Brain pericyte (primary cell): ENCODE measurements at regions not wholly inside any gene's neighbourhood (a gene's known extent, or its start where the extent isn't known, plus 50 kb on each side); places are given as distances from the start of the nearest gene placed in this dataset.
"Not testable (repeated sequence)": the region's sequence is repeated elsewhere in the genome, so short reads cannot be mapped to it uniquely, and the experiment has no call there.

Experiments used
- DNase-seq: peaks from one replicate; pipeline ENCODE4 v3.0.0-alpha.2; 2012; ENCODE audit warnings: low read depth, low spot score

DNA sequence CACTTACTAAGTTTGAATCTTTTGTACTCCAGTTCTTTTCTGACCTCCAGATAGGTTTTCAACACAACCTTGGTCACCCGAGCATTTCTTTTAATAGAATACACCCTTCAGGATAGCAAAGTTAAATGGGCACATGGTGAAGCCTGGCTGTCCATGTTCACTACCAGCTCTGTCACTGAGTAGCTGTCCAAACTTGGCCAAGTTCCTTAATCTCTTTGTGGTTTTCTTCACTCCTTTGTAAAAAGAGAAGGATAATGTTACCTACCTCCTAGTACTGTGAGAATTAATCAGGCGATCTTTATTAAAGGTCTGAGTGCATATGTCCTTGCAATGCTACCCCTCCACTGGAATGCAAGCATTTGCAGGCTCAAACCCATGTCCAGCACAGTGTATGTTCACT, 128.1 kb upstream of the PTPRZ1 start:
- DNase-seq = no peak

DNA sequence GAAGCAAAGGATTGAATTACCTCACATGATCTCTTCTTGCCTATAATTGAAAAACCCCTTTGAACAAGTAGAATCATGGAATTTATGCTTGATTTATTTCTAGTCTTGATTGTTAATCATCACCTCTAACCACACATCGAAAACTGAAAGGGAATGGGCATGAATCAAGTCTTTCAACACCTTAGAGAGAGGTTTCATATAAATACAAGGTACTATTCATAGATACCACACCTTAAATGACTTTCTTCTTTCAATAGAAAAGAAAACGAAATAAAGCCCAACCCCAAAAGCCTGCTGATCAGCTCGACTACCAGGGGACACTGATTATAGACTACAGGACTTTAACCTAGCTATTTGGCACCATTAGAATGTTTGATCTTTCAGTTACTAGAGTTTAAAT, 128.6 kb upstream of the PTPRZ1 start:
- no peak for DNase-seq

DNA sequence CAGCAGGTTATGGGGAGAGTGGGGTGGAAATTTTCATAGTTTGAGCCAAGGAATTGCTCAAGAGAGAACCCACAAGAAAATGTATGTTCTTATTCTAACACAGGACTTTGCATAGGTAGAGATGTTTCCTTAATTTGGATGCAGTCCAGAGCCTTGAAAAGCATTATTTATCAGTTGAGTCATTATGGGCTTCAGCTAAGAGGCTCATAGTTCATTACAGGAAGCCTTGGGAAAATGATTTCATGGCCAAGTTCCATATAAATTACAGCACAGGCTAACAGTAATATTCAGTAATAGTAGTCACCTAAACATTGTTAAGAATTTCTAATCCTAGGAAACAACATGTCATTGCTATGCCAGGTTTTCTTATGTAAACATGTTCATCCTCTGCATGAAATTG, 131.1 kb upstream of the PTPRZ1 start:
- DNase-seq = no peak

DNA sequence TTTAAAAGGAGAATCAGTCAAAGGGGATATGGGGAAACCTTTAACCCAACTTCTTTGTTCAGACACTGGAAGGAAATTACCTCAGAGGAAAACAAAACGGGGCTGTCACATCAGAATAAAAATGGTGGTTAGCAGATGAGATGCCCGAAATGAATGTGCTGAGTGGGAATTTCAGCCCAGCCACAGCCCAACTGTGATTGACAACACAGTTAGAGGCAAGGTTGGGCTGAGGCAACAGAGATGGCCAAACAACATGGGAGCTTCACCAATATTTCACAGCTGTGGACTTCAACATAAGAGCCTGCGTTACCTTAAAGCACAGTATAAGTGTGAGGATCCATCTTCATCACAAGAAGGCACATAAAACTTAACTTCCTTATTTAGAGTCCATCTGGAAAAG, 133.5 kb upstream of the PTPRZ1 start:
- no peak for DNase-seq

DNA sequence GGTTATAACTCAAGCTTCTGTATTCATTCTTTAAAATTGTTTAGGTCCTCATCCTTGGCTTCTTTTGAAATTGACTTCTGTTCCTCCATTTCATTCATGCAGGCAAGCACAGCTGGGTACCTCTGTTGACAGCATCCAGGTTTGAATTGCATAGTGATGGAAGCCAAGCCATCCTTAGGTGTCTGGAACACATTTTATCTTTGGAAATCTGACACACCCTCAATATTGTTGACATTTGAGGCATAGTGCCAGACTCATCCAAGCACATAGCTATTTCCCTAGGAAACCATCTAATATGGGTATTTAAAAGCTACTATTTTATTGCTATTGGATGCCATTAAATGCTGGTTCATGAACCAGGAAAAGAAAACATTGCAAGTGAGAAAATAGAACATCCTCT, 142.1 kb upstream of the PTPRZ1 start:
- DNase-seq = no peak

DNA sequence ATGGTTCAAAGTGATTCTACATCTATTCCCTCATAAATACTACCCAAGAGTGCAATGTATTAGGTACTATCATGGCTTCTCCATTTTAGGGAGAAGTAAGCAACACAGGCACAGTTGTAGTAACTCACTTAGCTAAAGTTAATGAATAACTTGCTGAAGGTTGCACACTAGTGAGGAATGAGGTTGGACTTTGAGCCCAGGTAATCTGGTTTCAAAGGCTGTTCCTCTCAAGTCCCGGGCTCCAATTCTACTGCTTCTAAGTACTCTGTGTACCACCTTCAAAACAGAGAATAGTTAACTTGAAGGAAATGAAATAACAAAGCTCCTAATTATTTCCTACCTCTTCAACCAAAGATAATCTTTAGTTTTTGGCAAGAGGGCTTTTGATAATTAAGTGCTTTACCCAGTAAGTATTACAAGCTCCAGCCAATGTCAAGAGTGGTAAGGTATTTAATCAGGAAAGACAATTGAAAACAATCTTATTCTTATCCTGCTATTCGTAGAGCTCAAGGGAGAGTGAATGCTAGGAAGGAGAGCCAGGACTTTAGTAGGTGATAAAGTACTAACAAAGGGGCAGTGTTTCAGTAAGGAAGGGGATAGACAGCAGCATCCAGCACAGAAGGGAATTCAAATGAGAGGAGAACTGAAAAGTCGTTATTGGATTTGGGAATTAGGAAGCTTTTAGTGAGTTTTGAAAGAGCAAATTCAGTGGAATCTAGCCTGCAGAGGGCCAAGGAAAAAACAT, 158.2 kb upstream of the PTPRZ1 start:
- no peak for DNase-seq

DNA sequence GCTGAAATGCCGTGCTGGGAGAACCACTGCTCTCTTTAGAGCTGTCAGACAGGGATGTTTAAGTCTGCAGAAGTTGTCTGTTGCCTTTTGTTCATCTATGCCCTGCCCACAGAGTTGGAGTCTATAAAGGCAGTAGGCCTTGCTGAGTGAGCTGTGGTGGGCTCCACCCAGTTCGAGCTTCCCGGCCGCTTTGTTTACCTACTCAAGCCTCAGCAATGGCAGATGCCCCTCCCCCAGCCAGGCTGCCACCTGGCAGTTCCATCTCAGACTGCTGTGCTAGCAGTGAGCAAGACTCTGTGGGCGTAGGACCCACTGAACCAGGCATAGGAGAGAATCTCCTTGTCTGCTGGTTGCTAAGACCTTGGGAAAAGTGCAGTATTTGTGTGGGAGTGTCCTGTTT, 160.0 kb upstream of the PTPRZ1 start:
- not testable (repeated sequence) for DNase-seq

DNA sequence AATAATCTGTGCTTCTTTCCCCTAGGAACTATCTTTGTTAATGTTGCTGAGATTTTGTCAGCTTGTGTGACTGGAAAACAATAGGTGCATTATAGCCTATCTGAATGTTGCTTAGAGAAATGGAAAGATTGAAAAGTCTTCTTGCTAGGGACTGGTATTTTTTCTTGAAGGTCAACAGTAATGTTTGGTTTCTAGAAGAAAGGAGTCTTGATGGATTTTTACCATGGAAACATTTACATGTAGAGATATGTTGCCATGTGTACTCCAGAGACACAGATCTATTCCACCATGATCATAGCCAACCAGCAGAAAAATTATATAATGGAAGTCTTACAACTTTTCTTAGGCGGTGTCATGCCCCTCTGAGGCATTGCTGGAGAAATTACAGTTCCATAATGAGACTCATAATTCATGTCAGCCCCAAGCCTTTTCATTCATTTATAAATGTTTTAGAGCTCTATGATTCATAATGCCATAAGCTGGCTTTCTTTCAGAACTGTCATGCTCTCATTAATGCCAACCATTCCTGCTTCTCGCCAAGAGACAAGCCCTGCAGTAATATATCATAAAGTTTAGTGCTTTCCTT, 175.1 kb upstream of the PTPRZ1 start:
- no peak for DNase-seq

DNA sequence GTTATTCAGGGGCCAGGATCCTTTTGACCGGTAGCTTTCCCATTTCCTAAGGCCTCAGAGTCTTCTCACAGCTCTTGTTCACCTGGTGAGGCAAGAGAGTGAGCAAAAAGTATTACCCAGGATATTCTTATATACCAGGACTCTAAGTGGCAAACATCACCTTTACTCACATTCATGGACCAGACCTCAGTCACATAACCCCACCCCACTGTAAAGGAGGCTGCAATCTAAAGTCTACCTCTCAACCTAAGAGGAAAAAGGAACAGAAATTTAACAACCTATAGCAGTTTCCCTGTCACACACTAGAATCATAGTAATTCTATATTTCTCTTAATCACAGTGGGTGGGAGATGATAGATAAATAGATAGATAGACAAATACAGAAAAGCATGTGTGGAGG, 176.0 kb upstream of the PTPRZ1 start:
- DNase-seq = no peak

DNA sequence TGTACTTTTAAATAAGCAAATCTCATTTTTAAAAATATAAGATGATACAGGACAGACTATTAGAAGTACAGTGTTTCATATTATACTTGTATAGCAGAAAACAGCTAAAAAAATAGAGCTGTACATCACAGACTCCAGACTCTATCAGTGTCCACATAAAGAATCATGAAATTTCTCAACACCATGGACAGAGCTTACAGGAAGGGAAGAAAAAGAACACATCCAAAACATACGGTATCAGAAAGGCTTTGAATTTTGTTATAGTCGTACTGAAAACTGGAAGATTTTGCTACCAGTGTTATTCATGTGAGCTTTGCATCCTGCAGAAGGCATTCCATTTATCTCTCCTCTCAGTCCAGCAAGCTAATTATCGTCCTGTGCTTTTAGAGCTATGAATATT, 183.2 kb upstream of the PTPRZ1 start:
- DNase-seq = no peak

DNA sequence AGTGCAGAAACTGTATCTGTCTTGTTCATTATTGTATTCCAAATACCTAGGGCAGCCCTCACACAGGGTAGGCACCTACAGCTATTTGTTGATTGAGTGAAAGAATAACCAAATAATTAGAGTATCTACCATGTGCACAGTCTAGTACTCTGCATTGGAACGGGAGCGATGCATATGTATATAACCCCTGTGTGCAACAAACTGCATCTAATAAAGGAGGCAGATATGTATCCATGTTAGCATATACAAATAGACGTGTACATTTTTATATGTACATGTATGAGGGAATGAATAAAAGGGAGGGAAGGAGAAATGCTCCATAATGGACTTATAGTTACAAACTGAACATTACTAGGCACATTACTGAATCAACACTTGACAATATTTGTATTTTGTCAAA, 191.3 kb upstream of the PTPRZ1 start:
- no peak for DNase-seq

DNA sequence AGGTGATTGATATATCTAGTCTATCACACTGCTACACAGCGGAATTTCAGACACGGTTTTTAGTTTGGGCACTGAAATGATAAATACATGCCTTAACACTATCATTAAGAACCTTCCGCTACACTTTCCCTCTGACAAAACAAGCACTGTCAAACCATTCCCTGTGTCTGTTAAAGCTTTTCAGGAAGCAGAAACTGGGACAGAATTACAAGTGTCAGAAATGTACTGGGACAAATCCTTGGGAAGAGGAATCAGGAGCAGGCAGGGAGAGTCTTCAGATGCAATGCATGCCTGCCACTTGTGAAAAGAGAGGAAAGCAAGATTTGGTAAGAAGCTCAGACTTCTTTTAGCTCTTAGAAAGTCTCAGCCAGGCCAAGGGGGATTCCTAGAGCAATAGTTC, 196.8 kb upstream of the PTPRZ1 start:
- DNase-seq = no peak

DNA sequence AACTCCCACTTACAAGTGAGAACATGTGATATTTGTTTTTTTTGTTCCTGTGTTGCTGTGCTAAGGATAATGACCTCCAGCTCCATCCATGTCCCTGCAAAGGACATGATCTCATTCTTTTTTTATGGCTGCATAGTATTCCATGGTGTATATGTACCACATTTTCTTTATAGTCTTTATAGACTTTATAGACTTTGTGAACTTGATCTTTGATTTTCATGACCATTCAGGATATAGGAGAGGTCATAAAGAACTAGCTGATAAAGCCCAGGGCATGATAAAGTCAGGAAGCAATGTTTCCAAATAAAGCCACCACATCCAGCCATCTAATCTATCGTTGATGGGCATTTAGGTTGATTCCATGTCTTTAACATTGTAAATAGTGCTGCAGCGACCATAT, 198.5 kb upstream of the PTPRZ1 start:
- DNase-seq = not testable (repeated sequence)

DNA sequence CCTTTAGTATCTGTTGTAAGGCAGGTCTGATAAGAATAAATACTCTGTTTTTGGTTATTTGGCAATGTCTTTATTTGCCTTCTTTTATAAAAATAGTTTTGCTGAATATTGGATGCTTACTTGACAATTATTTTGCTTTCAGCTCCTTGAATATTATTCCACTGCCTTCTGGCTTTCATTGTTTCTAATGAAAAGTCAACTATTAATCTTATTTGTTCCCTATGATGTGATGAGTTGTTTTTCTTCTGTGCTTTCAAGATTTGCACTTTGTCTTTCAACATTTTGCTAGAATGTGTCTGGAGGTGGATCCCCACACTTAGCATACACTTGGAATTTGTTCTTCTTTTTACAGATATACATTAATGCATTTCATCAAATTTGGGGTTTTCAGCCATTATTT, 203.8 kb upstream of the PTPRZ1 start:
- DNase-seq = no peak

DNA sequence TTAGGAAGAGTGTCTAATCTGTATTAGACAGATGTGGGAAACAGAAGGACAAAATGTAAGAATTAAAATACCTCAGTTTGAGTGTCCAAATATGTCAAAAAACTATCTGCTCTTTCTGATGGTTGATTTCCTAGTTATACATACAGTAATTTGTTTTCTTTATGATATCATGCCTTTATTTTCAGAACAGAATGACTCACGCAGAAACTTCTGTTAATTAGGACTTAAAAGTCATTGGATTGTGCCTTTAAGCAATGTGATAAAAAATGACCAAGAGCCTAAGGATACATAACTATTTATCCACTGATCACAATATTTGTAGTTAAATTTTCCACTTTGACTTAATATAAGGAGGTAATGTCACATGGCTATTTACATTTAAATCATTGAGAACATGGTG, 206.7 kb upstream of the PTPRZ1 start:
- DNase-seq = no peak

DNA sequence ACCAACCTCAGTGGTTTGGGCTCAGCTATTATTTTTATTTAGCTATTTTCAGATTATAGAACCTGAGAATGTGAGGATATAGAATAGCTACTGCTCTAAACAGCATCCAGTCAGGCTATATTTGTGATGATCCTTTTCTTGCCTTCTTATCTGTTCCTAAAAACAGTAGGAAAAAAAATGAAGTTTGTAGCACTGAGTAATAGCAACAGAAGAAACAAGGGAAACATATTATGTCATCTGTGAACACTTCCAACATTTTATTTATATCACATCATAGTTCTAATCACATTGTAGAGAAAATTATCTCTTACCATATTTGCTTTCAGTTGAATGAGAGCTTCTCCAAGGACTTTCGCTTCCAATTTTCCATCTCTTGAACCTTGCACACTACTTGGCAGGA, 229.6 kb upstream of the PTPRZ1 start:
- DNase-seq = no peak

DNA sequence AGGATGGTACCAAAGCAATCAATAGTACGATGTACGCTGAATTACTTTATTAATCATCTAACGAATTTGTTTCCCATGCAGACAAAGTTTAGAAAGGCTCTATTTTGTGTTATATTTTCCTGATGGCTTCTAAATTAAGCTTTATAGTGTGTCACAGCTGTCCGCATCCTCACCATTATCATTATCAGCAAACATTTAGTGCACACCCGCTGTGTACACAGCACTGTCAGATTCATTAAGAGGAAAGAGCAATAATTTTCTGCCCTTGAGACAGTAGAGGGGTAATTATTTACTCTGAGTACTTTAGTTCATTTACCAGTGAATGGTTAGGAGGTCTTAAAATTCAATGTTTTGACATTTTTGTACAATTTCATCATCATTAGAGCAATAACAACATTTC, 233.3 kb upstream of the PTPRZ1 start:
- DNase-seq = no peak

DNA sequence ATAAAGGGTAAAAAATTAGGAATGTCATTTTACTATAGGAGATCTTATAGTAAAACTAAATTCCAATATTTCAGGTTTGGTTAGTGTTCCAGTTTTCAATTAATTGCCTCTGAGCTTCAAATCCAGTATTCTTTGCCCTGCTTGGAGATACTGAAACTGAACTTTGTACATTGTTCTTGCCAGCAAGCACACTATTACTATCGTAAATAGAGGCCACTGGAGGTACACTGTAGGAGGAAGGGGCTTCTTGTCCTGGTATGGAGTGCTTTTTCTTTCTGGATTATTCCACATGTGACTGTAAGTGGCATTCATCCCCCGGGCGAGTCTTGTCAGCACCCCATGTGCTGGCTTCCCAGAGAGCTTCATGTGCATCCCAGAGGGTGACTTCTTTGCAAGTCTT, 234.7 kb upstream of the PTPRZ1 start:
- no peak for DNase-seq

DNA sequence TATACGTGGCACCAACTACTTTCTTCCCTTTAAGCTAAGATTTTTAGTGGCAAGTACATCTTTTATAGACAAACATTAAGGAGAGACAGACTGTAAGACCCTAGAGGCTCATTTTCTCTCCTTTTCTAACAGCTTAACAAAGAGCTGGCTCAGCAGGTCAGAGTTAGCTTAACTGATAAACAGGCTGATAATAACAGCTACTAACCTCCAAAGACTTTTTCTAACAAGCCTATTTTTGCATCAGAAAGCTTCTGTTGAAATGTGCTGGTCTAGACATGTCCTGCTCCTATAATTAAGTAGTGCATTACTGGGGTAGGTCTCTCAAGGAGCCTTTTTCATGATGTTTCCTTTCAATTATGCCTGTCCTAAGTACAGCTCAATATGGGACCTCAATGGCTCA, 238.2 kb upstream of the FAM3C start:
- DNase-seq = no peak

DNA sequence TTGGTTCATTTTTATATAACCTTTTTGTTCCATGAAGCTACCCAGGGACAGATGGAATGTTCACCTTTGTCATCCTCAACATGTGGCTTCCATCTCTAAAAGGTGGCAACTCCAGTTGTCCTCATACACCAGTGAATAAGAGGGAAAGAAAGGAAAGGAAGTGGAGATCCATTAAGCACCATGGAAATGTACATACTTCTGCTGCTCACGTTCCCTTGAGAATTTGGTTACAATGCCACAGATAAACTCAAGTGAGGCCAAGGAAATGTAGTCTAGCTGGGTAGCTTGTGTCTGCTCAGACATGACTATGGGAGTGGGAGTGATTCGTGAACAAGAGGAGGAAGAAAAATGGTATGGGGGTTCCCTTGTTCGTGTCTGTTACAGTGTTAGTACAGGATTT, 237.1 kb upstream of the FAM3C start:
- no peak for DNase-seq

DNA sequence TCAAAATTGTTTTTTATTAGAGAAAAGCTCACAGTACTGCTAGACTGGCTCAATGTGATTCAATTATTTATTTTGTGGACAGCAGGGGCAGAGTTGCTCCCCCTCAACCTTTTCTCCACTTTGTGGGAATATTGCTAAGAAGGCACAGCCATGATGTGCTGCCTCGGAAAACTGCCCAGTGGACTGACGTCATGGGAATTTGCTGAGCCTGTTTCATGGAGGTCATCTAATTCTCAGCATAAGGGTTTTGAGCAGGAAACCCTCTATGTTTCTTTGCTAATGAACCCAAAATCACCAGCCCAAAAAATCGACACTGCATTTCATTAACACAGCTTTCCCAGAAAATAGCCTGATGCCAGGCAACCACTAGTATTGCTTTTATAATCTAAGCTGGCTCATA, 228.8 kb upstream of the FAM3C start:
- DNase-seq = peak; percentile 24

DNA sequence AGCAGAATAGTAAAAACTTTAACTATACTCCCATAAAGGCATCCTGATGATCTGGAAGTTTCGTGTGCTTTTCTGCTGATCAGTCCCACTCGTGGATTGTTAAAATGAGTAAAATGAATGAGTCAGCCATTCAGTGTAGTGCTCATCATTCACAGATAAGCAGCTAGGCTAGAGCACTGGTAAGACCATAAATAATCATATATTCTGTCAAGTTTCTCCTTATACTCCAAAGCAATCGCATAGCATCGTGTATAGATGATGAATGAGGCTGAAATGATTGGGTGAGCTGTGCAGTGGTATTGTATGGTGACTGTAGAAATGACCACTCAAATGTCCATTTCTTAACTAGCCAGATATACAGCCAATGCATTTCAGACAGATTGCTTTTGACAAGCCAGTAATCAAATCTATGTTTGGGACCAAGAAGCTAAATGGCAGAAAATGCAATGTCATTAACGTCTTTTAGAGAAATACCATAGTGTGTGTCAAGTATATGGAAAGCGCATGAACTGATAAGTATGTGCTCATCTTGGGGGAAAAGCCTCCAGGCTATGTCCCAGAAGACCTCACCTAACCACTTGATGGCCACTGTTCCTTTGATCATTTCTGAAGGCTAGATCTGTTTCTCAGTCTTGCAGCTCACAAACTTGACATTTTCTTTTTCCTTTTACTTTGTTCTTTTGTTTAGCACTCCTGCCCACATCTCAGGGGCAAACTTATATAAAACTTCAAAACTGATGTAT, 227.2 kb upstream of the FAM3C start:
- no peak for DNase-seq

DNA sequence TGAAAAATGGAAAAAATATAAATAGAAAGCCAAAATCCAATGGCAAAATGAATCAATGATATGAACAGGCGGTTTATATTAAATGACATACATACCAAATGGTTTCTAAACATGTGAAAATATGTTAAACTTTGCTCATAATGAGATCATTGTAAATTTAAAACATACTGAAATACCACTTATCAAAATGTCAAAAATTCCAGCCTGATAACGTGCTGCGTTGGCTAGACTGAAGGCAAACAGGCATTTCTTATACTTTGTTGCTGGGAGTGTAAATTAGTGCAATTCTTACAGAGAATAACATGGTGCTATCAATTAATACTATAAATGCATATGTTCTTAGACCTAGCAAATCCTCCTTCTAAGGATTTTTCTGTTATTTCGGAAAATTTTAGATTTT, 225.8 kb upstream of the FAM3C start:
- no peak for DNase-seq
